ENCODE measurements at regions not wholly inside any gene's neighbourhood (a gene's known extent, or its start where the extent isn't known, plus 50 kb on each side); places are given as distances from the start of the nearest gene placed in this dataset.

GRCh38 chr5:43773478-43773844 lies 170.5 kb downstream of the NNT start (continued):
- TF ChIP-seq NFXL1 (CRISPR knock-in tag; IDR thresholded peaks at IDR 0.05) (peak; percentile 59; the same call in 1 of the 2 replicates), HINFP (tag; conservative IDR thresholded peaks at IDR 0.05; ENCODE audit: low read depth) (no peak; the same call in 1 of the 2 replicates), KDM4B (IDR thresholded peaks at IDR 0.05; ENCODE audit: borderline replicate concordance in 2 of 2, low read depth in 1 of 2) (no peak), BCL6 (CRISPR knock-in tag; IDR thresholded peaks at IDR 0.05) (0 out of 2 replicates have a peak, but pooled peaks have one; percentile 19), THRB (CRISPR knock-in tag; conservative IDR thresholded peaks at IDR 0.05) (0 out of 2 replicates have a peak, but pooled peaks have one; percentile 37), HDAC6 (IDR thresholded peaks at IDR 0.05; ENCODE audit: low read depth, low read length) (no peak), XRCC4 (IDR thresholded peaks at IDR 0.05; ENCODE audit: extremely low read depth, insufficient read depth, insufficient read length) (no peak), SNRNP70 (optimal IDR thresholded peaks at IDR 0.05; ENCODE audit: low read depth, low read length) (no peak), HDAC8 (tag; IDR thresholded peaks at IDR 0.05) (peak; percentile 73; the same call in 1 of the 2 replicates), ZNF589 (CRISPR knock-in tag; IDR thresholded peaks at IDR 0.05; ENCODE audit: low read depth) (peak; percentile 94), ZNF507 (tag; conservative IDR thresholded peaks at IDR 0.05) (0 out of 2 replicates have a peak, but pooled peaks have one; percentile 32), ZBTB9 (CRISPR knock-in tag; IDR thresholded peaks at IDR 0.05) (peak; percentile 20), MAFF (IDR thresholded peaks at IDR 0.05; ENCODE audit: low read length) (peak; percentile 43; the same call in 1 of the 2 replicates), SREBF2 (CRISPR knock-in tag; IDR thresholded peaks at IDR 0.05) (no peak), SMC3 (conservative IDR thresholded peaks at IDR 0.05; ENCODE audit: insufficient read depth, low read depth, low read length) (no peak), SMARCE1 (IDR thresholded peaks at IDR 0.05) (no peak), ZNF407 (IDR thresholded peaks at IDR 0.05; ENCODE audit: low read depth) (no peak)
